ENCODE measurements at regions not wholly inside any gene's neighbourhood (a gene's known extent, or its start where the extent isn't known, plus 50 kb on each side); places are given as distances from the start of the nearest gene placed in this dataset.
"Not testable (repeated sequence)": the region's sequence is repeated elsewhere in the genome, so short reads cannot be mapped to it uniquely, and the experiment has no call there.

DNA sequence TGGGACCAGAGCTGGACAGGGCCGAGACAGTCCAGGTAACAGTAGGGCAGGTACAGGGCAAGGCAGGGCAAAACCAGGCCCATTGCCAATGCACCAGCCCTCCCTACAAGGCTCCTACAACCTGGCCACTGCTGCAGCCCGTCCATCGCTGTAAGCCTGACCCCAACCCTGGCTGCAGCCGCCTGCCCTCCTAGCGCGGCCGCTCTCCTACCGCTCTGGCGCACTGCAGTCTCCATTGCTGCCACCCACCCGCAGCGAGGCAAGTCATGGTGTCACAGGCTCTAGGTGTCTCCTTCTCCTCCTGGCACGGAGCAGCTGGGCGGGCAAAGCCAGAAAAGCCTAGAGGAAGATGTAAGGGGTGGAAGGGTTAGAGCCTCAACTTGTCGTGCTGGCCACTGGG, 402.6 kb downstream of the ZNF33B start:
- TF ChIP-seq, protein P1, sequence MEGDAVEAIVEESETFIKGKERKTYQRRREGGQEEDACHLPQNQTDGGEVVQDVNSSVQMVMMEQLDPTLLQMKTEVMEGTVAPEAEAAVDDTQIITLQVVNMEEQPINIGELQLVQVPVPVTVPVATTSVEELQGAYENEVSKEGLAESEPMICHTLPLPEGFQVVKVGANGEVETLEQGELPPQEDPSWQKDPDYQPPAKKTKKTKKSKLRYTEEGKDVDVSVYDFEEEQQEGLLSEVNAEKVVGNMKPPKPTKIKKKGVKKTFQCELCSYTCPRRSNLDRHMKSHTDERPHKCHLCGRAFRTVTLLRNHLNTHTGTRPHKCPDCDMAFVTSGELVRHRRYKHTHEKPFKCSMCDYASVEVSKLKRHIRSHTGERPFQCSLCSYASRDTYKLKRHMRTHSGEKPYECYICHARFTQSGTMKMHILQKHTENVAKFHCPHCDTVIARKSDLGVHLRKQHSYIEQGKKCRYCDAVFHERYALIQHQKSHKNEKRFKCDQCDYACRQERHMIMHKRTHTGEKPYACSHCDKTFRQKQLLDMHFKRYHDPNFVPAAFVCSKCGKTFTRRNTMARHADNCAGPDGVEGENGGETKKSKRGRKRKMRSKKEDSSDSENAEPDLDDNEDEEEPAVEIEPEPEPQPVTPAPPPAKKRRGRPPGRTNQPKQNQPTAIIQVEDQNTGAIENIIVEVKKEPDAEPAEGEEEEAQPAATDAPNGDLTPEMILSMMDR (IDR thresholded peaks at IDR 0.05), result not testable (repeated sequence)
- TF ChIP-seq POLR2A (IDR thresholded peaks at IDR 0.05), result not testable (repeated sequence)

Data from lower leg skin (tissue), 3 donors.